ENCODE measurements at regions not wholly inside any gene's neighbourhood (a gene's known extent, or its start where the extent isn't known, plus 50 kb on each side); places are given as distances from the start of the nearest gene placed in this dataset.

- no peaks in the 10 kb centered on the region for H3K27me3 ChIP-seq
- intact Hi-C loops (cut with DNase I): no loop called here
- TF ChIP-seq POLR2AphosphoS5 (IDR thresholded peaks at IDR 0.05) (no peak), POLR2A (IDR thresholded peaks at IDR 0.05) (no peak), EP300 (IDR thresholded peaks at IDR 0.05) (no peak), CTCF (IDR thresholded peaks at IDR 0.05) (no peak)
- H3K4me1 ChIP-seq: no peaks in the 10 kb centered on the region
- H3K36me3 ChIP-seq: no peaks in the 10 kb centered on the region
- no peak for DNase-seq
- WGBS, 2 donors: 59 to 80% methylated on average over 2 of the region's 2 CpGs
- H3K27ac ChIP-seq: no peak overlapping the region
- H3K9me3 ChIP-seq: no peaks in the 10 kb centered on the region
- no peak overlapping the region for H3K4me3 ChIP-seq
Observed at GRCh38 chr13:87894059-87894458, 222.9 kb downstream of the SLITRK5 start.

- H3K27ac ChIP-seq: no peak overlapping the region
- no peaks in the 10 kb centered on the region for H3K27me3 ChIP-seq
- no peaks in the 10 kb centered on the region for H3K36me3 ChIP-seq
- TF ChIP-seq EP300 (IDR thresholded peaks at IDR 0.05) (no peak), POLR2AphosphoS5 (IDR thresholded peaks at IDR 0.05) (no peak), POLR2A (IDR thresholded peaks at IDR 0.05) (no peak), CTCF (IDR thresholded peaks at IDR 0.05) (no peak)
- no peaks in the 10 kb centered on the region for H3K4me1 ChIP-seq
- no peaks in the 10 kb centered on the region for H3K9me3 ChIP-seq
- no peak for DNase-seq
- H3K4me3 ChIP-seq: no peak overlapping the region
- intact Hi-C loops (cut with DNase I): no loop called here
Observed at GRCh38 chr13:87903553-87903952, 232.4 kb downstream of the SLITRK5 start.

- H3K36me3 ChIP-seq: no peaks in the 10 kb centered on the region
- no peaks in the 10 kb centered on the region for H3K4me1 ChIP-seq
- WGBS, 2 donors: 85 to 87% methylated on average over 3 of the region's 3 CpGs
- H3K9me3 ChIP-seq: no peaks in the 10 kb centered on the region
- no peak overlapping the region for H3K4me3 ChIP-seq
- no peak for DNase-seq
- no peaks in the 10 kb centered on the region for H3K27me3 ChIP-seq
- no peak overlapping the region for H3K27ac ChIP-seq
- no peak for TF ChIP-seq POLR2A (IDR thresholded peaks at IDR 0.05)
- TF ChIP-seq EP300 (IDR thresholded peaks at IDR 0.05): no peak
- no peak for TF ChIP-seq POLR2AphosphoS5 (IDR thresholded peaks at IDR 0.05)
- TF ChIP-seq CTCF (IDR thresholded peaks at IDR 0.05): no peak
- intact Hi-C loops (cut with DNase I): no loop called here
Observed at GRCh38 chr13:87906411-87906810, 235.2 kb downstream of the SLITRK5 start.

GRCh38 chr13:87907202-87907601 lies 236.0 kb downstream of the SLITRK5 start:
- TF ChIP-seq CTCF (IDR thresholded peaks at IDR 0.05) (no peak), POLR2A (IDR thresholded peaks at IDR 0.05) (no peak)
- intact Hi-C loops (cut with DNase I): no loop called here
- DNase-seq: no peak
- Histone ChIP-seq H3K36me3 (no peaks in the 10 kb centered on the region), H3K4me3 (no peak overlapping the region), H3K4me1 (no peaks in the 10 kb centered on the region), H3K9me3 (no peaks in the 10 kb centered on the region), H3K27me3 (no peaks in the 10 kb centered on the region), H3K27ac (no peak overlapping the region)
- WGBS, 2 donors: 63 to 80% methylated on average over 1 of the region's 1 CpG

GRCh38 chr13:87919956-87920355 lies 248.8 kb downstream of the SLITRK5 start:
- TF ChIP-seq POLR2AphosphoS5 (IDR thresholded peaks at IDR 0.05): no peak
- no peak for DNase-seq
- H3K4me1 ChIP-seq: no peaks in the 10 kb centered on the region
- no peaks in the 10 kb centered on the region for H3K27me3 ChIP-seq
- H3K36me3 ChIP-seq: no peaks in the 10 kb centered on the region
- intact Hi-C loops (cut with DNase I): no loop called here
- H3K27ac ChIP-seq: no peak overlapping the region
- H3K4me3 ChIP-seq: no peak overlapping the region
- peaks cover 0 to 6% (median 0%) of the 10 kb centered on the region in 4 donors for H3K9me3 ChIP-seq

Data from sigmoid colon (tissue), 6 donors.